Pulmonary artery endothelial cell (primary cell): ENCODE measurements at regions not wholly inside any gene's neighbourhood (a gene's known extent, or its start where the extent isn't known, plus 50 kb on each side); places are given as distances from the start of the nearest gene placed in this dataset.
"Not testable (repeated sequence)": the region's sequence is repeated elsewhere in the genome, so short reads cannot be mapped to it uniquely, and the experiment has no call there.

Experiments
- DNase-seq: peaks from one replicate; pipeline ENCODE4 v3.0.0-alpha.2; 2011; ENCODE audit warnings: low read depth, low spot score

DNA sequence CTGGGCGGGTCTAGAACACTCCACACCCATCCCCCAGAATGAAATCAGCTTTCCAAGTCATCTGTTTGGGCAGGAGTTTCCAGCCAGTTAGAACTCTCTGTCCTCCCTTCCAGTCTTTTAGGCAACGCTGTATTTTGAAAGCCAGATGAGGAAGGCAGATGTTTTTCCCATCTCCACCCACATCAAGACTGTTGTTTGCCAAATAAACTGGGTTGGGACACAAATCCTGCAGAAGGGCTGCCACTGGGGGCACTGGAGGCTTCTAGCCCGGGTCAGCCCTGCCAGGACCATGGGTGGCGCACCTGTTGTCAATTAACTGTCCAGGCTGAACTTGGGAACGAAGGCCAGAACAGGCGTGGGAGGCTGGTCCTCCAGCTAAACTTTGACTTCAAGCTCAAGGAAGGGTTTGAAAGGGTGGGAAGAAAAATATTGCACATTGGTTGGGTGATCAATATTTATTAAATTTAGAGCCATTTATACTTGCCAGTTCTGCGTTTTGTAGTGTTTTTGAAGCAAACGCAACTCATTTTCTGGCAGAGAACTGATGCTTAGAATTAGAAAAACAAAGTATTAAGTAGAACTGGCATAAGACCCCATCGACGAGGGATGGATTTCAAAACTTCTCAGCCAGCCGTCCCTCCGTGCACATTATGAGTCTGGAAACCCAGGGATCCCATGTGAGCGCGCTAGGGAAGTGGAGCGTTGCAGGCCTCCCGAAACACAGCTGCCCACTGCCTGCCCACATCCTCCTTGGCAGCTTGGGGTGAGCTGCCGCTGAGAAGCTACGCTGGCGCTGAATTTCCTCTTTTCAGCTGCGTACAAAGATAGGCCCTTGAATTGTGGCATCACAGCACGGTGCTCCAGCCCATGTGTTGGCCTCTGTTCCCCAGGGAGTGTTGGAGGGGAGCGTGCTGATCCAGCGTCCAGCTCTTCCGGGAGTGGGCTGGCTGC lies 297.4 kb downstream of the QKI start:
- DNase-seq = no peak

DNA sequence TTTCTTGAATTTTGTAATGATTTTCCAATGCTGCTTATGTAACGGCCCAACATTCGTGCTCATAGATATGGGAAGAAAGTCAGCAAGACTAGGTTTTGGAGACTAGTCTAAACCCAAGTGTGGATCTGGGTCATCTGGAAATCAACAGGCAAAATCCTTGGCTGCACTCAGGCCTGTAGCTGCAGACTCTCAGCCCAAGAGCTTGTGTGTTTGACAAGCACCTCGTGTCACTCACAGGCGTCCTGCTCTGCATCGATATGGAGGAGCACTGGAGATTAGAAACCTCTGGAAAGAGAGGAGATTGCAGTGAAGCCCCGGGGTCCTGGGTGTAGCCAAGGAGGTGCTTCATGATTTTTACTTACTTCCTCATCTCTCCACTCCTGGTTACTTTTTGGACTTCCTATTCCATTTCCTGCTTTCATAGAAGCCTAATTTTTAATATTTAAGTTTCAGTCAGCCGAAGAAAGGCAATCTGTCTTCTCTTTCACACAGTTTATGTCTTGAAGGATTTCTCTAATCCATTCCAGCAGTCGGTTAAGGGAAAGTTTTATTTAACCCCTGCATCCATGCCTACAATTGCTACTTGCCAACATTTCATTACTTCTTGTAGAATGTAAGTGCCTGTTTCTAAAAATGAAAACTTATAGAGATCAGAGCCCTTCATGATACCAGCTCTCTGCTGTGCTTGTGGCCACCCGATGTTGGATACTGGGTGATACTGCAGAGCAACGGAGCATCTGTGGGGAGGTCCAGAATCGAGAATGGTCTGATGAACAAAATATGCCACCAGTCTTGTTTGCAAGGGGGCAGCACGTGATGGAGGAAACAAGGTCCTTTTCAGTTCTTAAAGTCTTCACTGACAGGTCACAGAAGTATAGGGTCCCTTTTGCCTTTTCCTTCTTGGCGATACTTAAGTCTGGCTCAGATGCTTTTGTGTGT lies 296.3 kb downstream of the QKI start:
- no peak for DNase-seq

DNA sequence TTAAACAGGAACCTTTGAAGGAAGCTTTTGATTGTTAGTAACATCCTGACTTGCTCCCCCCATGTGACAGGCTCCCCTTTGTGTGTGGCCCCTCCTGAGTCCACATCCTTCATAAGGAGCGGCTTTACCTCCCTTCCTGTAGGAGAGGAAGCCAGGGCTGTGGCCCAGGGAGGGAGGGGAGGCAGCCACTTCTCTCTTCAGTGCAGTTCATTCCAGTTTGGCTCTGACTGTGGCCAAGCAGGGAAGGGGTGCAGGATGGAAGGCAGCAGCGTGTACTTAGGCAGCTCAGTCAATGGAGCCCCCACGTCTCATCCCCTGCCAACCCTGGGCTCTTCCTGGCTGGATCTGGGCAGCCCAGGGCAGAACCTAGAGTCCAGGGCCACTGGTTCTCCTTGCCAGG lies 295.2 kb downstream of the QKI start:
- DNase-seq = no peak

DNA sequence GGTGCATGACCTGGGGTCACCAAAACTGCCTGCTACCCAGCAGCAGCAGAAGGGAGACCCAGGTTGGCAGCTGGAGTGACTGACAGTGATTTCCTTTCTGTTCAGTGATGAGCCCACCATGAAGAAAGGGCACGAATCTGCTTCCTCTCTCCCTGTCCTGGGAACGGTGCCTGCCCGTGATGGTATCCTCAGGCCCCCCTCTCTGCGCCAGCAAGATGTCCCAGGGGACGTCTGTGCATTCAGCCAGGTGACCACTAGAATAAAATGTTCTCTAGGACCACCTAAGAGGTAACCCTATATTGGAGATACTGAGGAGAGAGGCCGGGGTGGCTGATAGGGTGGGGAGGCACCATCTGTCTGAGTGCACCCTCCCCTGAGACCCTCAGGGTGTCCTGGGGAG lies 294.7 kb downstream of the QKI start:
- no peak for DNase-seq

DNA sequence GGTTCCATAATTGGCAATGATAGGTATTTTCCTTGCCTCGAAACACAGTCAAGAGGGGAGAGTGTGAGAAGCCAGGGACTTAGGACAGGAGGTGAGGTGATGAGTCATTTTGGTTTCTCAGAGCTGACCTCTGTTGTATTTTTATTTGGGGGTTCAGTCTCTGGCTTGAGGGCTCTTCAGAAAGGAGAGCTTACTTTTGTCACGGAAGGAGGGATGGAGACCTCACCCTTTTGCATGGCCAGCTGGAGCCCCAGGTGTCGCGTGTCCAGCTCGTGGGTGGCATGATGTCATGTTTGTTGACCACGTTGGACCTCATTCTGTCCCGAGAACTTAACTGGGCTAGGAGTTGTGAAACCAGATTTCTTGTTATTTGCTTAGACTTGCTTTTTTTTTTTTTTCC lies 293.9 kb downstream of the QKI start:
- DNase-seq = no peak

DNA sequence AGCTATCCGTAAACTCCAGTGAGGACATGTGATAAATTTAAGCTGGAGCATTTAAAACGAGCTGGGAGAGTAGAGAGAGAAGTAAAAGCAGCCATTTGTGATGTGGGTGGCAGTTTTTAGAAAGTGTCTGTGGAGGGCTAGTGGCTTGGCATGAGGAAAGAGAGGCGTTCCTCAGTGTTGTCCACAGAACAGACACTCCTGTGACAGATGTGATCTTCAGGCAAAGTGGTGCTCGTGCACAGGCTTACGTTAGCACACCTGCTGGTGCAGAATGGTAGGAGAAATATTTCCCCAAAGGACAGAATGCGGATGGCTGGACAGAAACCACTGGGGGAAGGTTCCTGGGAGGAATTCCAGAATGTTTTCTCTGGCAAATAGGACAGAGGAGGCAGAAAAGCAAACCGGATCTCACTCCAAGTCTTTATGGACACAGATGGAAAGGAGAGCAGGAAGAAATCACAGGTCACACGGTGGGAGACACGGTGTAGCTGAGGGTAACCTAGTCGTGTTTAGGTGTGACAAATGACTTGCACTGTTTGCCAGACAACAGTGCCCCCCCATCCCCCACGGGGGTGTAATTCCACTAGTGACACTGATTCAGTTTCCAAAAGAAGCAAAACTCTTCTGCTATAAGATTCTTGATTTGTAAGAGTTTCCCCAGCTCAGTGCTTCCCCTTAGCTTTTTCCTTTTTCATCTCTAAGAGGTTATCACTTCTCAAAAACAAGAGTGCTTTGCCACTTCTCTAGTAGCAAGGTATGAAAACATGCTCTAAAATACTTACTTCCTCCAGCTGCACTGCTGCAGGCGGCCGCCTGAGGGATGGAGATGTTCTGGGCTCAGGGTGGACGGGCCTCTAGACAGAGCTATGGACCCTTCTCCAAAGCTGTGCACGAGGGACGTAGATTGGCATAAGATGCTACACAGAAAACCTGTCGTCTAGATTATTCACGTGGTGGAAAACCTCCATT lies 293.2 kb downstream of the QKI start:
- DNase-seq = no peak

DNA sequence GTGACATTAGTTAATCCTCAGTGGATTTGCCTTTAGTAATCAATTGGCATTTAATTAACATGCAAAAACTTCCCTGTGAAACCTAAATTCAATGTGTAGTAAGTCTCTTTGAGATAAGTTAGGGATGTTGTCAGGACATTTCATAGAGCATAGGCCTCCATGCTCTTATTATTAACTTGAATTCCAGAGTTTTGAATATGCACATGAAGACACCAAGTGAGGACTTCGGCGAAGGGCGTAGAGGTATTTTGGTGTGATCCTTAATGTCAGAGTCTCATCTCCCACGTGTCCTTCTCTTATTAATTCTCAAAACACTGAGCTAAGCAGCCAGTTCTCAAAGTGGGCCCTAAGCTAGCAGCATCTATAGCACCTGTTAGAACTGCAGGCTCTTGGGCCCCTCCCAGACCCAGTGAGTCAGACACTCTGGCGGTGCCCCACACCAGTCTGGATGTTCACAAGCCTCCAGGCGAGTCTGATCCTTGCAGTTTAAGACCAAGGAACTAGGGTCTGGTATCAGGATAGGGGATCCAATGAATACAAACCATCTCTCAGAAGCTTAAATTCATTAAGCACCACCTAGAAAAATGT lies 292.1 kb downstream of the QKI start:
- no peak for DNase-seq

DNA sequence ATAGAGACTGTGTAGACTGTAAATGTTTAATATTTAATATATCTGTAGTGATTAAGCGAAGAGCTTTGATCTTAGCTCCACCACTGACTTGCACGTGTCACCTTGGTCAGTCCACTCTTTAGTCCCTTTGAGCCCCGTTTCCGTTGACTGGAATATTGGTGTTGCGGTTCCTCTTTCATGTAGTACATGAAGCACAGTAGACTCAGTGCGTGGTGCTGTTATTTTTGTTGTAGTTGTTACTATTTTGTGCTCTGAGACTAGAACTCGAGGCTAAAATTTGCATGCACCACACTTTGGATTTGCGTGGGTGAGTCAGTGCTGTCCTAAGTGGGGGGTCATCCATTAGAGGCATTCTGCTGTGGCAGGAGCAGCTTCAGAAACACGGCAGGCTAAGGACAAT lies 291.4 kb downstream of the QKI start:
- DNase-seq = no peak

DNA sequence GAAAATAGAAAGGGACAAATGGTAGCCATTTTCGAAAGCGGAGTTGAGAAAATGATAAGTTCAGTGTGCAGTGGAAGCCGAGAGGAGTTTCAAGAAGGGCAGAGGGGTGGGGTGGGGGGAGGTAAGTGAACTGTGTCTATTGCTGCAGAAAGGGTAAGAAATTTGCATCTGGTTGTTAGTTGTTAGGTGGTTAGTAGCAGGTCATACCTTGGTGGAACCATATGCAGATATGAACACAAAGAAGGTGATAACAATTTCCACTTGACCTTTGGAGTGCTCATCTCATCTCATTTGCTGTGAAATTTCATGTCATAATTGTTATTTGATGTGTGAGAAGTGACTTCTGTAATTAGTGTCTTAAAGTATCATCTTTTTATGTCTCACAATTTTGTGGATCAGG lies 288.2 kb downstream of the QKI start:
- no peak for DNase-seq

DNA sequence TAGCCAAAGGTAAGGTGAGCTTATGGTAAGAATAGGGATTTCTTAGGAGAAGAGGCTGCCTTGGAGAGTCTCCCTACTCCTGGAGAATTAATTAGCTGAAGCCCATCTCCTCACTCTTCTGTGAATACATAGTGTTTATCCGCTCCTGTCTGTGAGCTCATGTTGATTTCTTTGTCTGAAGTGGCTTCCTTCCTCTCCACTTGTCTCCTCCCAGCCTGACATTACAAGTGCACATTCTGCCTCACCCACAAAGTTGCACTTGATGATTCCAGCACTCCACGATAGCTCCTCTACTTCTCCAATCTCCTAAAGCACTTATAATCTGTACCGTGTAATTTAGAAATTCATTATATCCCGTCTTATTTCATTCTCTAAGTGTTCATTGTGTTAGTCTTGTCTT lies 287.2 kb downstream of the QKI start:
- DNase-seq = no peak

DNA sequence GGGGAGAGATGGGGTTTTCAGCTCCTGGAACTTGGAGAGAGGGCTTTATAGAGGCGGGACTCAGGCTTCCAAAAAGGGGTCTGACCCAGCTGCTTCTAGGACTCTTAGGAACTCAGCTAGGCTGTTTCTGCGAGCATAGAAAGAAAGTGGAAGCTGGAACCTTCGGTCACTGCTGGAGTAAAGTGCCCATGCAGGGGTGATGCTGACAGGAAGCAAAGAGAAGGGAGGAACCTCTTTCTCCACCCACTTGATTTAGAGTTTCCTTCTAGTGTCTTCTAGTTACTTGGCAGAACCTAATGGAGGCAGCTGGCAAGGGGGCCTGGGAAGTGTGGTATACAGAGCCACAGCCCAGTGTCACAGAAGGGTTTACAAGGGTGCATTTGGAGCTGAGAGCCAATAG lies 283.6 kb downstream of the QKI start:
- DNase-seq = no peak

DNA sequence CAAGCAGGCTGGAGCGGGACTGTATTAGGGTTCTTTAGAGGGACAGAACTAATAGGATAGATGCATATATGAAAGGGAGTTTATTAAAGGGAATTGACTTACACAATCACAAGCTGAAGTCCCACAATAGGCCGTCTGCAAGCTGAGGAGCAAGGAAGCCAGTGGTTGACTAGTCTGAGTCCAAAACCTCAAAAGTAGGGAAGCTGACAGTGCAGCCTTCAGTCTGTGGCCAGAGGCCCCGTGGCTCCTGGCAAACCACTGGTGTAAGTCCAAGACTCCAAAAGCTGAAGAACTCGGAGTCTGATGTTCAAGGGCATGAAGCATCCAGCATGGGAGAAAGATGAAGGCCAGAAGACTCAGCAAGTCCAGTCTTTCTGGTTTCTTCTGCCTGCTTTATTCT lies 281.8 kb downstream of the QKI start:
- DNase-seq = not testable (repeated sequence)

DNA sequence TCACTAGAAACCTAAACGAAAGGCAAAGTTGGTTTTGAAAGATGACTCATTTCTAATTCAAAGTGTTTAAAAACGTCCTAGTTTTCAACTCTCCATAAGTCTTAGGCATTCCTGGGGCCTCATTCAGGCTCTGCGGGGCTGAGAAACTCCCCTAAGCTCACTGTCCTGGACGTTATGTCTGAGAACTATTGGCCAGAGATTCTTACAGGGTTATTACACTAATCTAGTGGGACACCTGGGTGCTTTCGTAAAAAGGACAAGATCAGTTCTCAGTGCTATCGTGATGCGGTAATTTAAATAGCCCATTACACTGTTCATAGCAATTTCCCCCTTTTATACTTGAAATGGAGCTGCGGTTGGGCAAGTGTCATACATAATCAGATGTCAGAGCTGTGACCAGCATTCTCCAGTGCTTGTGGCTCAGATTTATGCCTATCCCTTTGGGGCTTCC lies 280.9 kb downstream of the QKI start:
- DNase-seq = no peak

DNA sequence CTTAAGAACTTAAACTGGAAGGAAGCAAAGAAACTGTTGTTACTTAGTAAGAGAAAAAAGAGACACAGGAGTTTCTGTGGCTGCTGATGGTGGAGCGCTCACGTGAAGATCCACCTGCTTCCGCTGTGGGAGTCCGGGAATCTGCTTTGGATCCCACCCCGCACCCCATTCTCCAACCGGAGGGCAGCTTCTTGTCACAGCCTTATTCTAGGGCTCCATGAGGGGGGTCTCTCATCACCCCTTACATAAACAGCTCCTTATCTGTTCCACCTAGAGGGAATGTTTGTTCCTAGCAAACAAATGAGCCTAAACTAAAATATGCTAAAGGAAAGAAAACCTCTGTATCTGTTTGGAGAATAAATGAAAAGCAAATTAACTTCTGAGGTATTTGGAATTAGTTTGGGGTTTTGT lies 280.5 kb downstream of the QKI start:
- DNase-seq = no peak

DNA sequence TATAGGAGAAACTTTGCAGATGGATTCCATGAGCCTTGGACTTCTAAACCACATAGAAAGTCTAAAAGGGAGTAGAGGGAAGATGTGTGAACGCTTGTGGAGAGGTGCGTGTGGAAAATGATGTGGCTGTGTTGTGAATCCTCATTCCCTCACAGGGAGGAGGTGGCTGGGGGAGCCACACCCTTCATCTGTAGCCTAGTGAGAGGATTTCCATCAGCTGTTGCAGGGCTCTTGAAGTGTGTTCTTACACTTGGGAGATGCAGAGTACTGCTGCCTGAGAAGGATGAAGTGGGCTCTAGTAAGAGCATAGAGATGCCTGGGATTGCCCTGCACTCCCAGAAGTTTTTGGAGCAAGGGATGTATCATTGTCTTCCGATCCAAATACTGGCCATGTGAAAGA lies 279.6 kb downstream of the QKI start:
- no peak for DNase-seq

DNA sequence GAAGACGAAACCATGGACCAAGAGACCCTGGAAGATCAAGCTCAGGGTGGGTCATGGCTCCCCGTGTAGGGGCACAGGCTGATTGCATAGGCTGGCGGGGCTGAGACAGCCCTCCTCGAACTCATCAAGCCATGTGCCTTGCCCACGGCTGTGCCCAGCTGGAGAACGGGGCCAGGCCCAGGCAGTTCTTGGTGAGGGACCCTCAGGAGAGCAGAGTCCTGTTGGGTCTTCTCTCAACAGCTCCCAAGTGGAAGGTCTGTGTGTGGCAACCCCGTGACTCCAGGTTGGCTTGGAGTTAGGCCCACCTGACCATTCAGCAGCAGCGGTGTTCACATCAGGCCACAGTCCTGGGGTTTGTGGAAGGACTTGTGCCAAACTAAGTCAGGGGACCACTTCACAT lies 276.5 kb downstream of the QKI start:
- no peak for DNase-seq

DNA sequence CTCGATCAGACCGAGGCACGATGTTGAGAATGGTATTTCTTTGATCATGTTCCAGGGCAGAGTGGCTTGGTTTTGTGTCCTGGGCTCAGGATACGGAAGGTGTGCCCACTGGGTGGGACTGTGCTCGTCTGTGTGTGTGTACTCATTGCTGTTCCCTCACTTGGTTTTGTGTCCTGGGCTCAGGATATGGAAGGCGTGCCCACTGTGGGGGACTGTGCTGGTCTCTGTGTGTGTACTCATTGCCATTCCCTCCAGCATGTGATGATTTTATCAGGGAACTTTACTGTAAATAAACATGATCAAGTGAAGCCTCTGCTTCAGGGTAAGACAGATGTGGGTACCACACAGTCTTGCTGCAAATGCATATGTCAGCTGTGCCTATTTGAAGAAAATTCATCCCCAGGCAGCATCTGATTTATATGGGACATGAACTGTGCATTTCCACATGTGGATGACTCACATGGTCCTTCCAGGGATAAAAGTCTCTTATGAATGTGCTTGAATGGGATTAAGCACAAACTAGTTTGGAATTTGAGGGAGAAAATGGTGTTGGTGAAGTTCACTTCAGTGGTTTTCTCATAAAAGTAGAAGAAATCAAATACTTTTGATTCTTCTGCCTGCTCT lies 274.3 kb downstream of the QKI start:
- DNase-seq = no peak

DNA sequence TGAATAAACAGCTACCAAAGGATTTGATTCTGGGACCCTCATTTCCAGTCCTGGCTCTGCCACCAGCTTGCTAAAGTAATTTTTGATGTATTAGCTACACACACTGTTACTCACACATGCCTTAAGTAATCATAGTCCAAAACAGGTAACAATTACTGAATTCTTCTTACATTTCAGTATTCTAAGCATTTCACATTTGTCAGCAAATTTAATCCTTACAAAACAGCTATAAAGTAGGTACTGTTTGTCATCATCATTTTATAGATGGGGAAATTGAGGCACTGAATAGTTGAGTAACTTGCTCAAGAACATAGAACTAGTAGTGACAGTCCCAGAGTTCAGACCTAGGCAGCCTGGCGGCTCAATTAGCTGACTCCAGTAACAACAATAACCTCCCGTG lies 272.6 kb downstream of the QKI start:
- DNase-seq = no peak

DNA sequence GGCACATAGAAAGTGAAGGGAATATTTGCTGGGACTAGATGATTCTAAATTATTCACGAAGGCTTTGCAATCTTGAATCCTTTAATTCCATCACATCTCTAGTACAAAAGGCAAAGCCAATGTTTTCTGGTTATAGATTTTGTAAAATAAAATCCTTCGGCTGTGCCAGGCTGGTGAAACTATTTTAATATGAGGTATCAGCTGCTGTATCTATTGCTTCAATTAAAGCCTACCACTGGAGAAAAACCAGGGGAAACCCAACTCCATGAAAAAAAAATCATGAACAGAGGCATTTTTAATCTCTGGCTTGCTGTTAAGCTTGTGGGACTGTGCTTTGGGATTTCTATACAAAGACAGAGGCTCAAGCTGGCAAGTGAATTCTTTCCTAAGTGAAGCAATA lies 271.8 kb downstream of the QKI start:
- no peak for DNase-seq

DNA sequence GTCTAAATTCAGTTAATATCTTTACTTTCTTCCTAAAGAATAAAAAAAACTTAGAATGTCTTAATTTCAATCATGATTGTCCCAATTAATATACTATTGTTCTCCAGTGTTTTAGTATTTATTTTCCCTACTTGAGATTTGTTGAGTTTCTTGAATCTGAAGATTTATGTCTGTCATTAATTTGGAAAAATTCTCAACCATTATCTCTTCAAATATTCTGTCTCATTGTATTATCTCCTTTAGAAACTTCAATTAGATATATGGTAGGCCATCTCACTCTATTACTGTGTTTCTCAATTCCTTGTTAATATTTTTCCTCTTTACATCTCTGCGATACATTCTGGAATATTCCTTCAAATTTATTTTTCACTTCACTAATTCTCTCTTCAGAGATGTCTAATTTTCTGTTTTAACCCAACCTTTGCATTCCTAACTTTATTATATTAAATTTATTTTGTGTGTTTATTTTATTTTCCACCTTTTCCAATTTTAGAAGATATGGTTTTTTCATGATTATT lies 268.6 kb downstream of the QKI start:
- DNase-seq = no peak
